ENCODE measurements at regions not wholly inside any gene's neighbourhood (a gene's known extent, or its start where the extent isn't known, plus 50 kb on each side); places are given as distances from the start of the nearest gene placed in this dataset.

DNA sequence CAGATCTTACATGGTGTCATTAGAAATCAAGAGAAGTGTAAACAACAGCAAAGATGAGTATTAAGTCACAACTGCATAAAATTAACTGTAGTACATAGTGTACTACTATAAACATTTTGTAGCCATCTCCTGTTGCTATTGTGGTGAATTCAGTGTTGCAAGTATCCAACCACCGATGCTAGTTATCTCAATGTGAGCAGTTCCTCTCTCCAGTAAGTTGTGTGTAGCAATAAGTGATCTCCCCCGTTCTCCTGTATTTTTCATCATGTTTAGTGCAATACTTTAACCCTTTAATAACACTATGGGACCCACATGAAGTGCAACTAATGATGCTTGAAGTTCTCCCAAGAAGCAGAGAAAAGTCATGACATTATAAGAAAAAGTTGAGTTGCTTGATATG is 264.7 kb upstream of the KCNH8 start:
- DNase-seq (ENCODE audit: low spot score): no peak

DNA sequence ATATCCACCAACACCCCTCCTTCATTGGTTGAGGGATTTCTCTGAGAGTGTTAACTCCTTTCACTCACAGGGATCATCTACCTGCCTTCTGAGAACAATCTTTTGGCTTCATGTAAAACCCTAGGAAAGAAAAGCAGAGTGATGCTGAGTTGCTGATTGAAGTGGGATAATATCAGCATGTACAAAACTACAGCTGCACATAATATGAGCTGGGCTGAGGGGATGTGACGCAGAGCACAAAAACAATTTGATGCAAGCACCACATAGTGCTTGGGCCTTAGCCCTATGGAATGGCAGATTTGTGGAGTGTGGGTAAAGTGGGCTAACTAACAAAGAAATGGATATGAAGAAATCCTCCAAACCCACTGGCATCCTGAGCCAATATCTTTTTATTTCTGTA is 267.6 kb upstream of the KCNH8 start:
- no peak for DNase-seq (ENCODE audit: low spot score)

DNA sequence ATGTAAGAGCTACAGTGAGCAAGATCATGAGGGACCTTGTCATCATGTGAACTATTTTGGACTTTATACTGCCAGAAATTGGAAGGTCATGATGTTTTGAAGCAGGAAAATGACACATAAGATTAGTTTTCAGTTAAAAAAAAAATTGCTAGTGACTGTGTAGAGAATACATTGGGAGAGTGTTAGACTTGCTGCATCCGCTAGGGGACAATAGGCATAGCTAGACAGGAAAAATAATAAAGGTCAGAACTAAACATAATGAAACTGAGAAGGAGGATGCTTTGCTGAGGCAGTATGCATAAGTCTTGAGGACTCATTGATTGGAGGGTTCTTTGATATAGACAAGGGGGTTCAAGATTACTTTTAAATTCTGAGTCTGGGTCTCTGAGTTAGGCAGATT is 275.8 kb upstream of the KCNH8 start:
- DNase-seq (ENCODE audit: low spot score): no peak

DNA sequence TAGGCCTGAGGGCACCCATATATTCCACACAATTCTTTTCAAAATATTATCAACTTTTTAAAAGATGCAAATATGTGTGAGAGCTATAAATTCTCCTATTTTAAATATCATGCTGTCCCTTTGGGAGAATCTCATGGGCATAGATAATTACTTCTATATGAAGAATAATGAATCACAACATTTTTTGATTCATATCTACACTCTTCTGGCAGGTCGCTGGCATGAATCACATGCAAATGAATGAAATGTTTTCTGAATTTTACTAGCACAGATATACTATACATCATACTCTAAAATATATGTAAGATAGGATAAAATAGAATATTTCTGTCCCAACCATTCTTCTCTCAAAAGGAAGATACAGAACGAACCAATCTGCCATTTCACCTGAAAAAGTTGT is 277.7 kb upstream of the KCNH8 start:
- DNase-seq (ENCODE audit: low spot score): no peak

DNA sequence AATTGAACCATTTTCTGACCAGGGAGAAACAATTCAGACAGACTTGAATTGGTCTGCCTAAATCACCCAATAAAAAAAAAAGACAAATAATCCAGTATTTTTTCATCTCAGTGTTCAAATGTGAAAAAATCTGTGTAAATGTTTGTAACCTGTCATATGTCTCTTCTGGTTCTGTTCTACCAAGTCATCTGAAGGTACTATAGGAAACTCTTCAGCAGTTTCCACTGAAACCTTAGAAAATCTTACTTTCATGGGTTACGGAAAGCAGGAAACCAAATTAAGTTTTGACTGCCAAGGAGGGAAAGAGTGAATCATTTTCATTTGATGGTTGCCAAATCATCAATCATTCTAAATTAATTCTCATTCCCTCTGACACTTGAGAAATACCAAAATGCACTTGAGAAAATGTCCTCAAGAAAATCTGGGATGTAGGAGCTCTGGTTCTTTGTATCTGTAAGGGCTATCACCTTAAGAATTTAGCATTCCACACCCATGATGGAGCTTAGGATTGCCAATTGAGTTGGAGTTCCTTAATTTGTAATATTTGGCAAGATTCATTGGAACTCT is 278.2 kb upstream of the KCNH8 start:
- DNase-seq (ENCODE audit: low spot score): no peak

DNA sequence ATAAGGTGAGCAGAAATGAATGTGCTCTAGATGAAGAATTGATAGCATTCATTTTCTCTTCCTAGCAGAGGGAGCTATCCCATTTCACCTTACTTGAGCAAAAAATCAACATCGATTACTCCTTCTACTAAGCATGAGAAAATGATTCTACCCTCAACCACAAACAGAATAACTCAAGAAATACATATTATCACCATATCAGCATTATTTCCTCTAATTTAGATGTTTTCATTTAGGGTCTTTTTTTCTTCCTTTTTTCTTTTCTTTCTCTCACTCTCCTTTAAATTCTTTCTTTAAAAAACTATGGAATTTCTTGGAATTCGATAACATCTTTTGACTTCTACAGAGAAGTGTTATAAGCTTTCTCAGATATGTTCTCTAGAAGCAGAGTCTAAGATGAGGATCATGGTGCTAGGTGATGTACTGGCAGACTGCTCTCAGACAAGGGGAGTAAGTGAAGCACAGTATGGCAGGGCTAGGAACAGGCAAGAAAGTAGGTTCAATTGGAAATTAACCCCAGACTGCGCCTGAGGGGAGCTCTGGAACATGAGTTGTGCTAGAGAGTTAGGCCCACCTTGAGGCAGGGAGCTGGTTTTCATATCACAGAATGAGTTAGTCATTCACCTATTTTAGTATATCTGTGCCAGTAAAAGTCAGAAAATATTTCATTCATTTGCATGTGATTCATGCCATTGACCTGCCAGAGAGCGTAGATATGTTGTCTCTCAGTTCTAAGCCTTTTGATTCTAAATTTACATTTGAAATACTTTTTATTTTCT is 279.2 kb upstream of the KCNH8 start:
- DNase-seq (ENCODE audit: low spot score): no peak

DNA sequence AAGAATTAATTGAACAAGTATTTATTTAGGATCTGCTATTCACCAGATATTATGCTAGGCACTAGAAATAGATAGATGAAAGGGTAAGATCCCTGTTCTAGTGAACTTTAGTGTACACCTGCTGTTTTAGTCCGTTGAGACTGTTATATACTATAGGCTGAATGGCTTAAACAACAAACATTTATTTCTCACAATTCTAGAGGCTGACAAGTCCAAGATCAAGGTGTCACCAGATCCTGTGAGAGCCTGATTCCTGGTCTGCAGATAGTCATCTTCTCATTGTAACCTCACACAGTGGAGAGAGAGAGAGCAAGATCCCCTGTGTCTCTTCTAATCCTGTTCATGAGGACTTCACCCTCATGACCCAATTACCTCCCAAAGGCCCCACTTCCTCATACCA is 281.4 kb upstream of the KCNH8 start:
- DNase-seq (ENCODE audit: low spot score): no peak

DNA sequence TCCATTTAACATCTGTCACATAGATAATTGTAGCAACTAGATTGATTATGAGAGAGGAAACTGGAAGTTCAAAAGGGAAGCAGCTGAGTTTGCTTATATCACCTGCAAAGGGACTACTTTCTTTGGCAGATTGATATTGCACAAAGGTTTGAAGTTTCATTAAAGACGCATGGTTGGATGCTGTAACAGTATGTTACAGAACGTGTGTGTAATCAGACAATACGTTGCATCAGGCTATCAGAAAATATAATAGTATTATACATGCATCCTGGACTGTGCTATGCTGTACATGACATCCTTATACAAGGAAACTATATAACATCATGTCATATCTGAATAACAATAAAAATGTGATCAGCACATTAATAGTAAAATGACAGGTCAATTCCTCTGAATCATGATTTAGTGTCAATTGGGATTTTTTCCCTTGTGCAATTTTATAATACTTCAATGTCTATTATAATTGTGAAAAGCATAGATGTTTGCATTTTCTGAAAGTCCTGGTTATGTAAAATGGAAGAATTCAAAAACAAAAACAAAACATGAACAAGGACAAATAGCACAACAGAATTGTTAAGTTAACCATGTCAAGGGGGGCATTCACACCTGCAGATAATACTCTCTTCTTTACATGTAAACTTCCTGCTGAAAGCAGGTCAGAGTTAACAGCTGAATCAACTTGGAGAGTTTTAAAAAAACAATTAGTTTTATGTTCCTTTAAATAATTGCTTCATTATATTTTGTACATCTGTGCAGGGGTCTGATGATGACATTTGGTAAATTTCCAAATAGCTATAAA is 283.2 kb upstream of the KCNH8 start:
- no peak for DNase-seq (ENCODE audit: low spot score)

DNA sequence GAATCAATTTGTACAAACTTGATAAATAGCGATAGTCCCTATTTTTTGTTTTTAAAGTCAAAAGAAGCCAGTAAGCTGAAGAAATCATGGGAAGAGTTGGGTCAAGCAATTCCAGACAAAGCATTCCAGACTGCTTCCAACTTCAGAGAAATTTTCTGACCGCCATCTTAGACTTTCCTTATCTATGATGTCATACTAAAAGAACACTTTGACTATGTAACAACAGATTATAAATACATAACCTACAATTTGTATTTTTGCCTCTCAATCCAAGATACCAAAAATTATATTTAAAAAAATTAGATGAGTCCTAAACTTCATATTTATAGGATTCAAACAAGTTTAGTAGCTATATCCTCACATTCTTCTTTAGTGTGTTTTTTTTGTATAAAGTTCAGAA is 286.2 kb upstream of the KCNH8 start:
- DNase-seq (ENCODE audit: low spot score): no peak

DNA sequence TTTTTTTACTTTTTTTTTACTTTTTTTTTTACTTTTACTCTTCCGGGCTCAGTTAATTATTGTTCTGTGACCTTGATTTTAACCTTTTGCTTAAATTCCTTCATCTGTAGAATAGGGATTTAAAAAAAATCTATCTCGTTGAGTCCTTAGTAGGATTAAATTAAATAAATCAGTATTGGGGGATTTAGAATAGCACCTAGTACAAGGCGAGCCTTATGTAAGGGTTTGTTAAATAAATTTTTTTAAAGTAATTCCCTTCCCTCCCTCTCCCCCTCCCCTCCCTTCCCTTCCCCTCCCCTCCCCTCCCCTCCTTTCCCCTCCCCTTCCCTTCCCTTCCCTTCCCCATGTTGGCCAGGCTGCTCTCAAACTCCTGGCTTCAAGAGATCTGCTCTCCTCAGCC is 287.2 kb upstream of the KCNH8 start:
- no peak for DNase-seq (ENCODE audit: low spot score)

DNA sequence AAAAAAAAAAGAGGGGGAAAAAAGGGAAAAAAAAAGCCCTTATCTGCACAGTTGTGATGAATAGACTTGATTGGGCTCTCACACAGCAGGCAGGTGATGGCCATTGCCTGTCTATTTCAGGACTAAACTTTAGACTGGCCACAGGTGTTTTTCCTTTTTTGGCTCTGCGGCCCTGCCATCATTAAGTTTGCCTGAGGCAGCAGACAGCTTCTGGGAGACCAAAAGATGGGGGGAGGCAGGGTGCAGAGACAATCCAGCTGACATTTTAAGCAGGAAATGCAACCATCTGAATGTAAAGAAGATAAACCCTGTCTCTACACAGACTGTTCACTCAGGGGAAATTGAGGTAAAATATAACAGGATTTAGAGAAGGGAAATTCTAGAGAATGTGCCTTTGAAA is 295.0 kb upstream of the KCNH8 start:
- no peak for DNase-seq (ENCODE audit: low spot score)

DNA sequence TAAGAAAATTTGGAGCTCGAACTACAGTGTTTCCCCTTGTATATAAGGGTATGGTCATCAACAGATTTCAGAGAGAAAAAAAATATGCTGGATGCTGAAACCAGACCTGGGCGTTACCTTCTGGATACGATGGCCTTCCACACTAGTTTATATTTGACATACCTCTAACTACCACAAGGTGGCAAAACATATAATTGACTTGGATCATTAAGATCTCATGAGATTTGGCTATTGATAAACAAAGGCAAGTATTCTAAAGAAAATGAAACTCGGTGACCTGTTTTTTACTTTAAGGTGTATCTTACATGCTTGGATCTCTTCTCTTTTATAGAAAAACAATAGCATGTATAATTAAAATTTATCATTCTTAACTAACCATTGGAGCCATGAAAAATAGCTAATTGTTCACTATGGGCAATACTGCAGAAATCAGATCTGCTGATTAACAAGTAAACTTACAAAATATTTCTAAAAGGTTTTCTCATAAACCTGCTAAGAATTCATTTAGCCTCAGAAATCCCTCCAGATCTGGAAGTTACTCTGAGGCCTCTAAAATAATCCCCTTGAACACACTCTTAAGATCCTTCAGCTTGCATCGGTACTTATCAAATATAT is 300.6 kb upstream of the KCNH8 start:
- DNase-seq (ENCODE audit: low spot score): no peak

DNA sequence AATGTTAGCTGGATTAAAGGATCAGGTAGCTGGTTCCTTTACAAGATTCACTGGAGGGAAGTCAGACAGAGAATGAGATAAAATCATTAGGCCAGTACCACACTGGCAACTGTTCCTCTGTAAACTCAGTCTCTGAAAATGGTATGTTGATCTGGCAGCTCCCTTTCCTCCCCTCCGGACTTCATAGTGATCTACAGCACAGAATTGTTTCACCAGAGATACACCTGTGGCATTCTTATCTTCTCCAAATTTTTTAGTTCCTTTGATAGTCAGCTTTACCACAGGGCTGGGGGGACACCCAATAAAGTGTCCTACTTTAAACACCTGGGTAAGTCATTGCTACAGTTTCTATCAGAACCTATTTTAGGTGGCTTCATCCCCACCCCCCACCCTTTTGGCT is 304.3 kb upstream of the KCNH8 start:
- no peak for DNase-seq (ENCODE audit: low spot score)

DNA sequence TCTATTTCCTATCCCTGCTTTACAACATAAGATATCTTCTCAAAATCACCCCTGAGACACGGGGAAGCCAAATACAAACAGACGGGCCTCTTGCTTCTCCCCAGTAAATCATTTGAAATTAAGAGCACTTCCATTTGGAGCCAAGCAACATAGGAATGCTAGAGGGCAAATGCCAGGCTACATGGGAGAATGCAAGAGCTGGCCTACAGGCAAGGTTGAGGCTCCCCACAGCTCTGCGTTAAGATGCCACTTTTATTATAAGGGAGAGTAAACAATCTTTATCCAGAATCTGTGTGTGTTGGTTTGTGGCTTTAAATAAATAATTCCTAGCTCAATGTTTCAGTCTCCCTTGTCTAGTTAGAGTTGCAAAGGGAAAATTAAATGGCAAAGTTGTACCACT is 305.1 kb upstream of the KCNH8 start:
- no peak for DNase-seq (ENCODE audit: low spot score)

DNA sequence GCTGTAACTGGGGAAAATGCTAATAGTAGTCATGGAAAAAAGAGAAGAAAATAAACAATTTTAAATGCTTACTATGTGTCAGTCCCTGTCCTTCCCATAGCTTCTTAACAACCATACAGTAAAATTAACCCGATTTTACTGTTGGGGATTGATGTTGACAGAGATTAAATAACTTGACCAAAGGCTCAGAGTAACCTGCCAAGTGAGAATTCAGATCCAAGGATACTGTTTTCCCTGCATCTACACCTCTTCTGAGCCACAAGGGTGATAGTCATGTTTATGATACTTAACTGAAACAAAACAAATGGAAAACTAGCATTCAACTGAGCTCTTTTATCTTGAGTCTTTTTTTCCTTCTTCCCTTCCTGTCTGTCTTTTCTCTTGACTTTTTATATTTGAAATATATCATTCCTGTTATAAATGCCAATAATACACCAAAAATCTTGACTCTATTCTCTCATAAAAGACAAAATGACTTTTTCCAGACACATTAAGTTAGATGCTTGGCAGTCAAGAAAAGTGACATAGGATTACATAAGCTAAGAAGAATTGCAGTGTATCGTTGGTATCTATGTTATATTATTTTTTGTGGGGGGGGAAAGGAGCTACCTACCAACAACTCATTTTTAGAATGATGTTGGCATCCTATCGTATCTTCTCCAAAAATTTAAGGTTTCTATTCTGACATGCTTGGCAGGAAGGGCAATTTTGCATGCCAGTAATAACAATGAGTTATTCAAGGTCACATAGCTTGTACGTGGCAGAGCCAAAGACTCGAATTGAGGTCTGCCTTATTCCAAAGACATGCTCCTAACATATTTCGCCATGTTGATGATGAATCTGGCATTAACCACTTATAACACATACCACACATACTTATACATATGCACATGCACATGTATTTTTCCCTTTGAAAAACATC is 306.6 kb upstream of the KCNH8 start:
- DNase-seq (ENCODE audit: low spot score): no peak

DNA sequence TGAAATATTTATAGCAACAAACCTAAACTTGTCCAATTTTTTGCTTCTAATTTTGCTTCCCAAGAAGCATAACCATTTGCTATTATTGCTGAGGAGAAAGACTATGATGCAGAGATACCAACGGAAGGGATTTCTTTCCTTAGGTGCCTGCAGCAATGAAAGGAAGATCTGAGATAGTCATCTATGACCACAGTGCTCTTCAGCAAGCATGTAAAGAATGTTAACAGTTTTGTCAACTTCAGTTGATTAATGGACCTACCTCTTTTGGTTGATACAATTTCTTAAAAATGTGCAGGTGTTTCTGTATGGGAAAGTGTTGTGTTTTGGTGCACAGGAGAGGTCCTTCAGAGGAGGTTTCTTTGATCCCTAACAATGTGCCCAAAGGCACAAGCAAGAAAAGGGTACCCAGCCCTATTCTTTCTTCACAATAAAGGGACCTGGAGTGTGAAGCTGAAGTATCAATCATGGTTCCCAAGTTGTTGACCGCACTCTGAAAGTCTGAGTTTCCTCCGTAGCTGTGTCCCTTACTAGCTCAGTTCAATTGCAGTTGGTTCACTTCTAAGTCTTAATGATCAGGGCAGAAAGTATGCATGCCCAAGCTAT is 307.7 kb upstream of the KCNH8 start:
- no peak for DNase-seq (ENCODE audit: low spot score)

DNA sequence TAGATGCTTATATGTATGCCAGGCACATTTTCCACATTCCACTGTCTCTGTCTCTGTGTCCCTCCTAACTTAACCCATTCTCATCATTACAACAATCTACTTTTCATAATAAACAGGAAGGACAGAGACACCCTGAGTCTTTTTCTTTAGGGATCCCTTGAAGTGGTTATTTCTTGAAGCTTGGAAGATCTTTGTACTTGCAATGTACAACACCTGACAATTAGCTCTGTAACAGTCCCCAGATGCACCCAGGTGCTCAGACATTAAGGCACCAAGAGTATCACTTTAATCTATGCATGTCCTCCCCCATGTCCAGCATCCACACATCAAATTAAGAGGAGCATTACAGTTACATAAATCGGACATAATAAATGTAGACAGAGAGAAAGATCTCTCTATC is 309.6 kb upstream of the KCNH8 start:
- DNase-seq (ENCODE audit: low spot score): no peak

DNA sequence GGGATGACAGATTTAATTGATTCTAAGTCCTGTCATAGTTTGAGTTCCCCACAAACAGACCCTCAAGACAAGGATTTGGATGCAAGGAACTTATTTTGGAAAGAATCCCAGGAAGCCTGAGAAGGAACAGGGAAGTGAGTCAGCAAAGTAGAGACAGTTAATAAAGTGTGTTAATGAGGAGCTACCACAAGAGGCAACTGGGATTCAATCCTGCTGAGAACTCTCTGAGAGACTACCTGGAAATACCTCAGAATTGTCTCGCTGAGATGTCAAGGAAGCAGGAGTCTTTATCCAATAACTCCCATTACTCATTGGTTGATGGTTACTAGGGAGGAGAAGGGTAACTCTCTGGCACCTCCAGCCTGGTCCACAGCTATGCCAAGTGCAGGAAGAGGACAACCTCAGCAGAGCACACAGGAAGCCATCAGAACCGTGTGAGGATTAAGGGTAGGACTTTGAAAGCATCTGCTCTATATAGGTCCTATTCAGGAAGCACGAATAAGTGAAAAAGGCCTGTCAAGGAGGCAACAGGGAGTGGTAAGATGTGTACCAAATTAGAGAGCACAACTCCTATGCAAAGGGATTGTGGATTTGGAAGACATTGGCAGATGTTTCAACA is 311.1 kb upstream of the KCNH8 start:
- DNase-seq (ENCODE audit: low spot score): no peak

DNA sequence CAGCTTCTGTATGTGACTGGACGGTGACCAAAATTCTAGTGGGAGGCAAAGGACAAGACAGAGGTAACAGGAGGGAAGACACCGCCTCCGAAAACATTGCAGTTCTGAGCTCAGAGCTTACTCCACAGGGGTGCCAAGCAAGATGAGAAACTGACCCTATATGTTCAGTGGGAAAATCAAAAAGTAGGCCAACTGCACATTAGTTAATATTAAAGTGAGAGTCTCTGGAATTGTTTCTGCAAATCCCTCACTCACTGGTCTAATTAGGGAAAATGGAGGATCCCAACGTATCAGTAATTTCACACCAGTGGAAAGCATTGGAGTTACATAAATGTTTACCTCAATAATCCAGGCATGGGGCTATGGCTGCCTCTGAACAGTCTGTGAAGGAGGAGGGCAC is 313.3 kb upstream of the KCNH8 start:
- DNase-seq (ENCODE audit: low spot score): no peak

DNA sequence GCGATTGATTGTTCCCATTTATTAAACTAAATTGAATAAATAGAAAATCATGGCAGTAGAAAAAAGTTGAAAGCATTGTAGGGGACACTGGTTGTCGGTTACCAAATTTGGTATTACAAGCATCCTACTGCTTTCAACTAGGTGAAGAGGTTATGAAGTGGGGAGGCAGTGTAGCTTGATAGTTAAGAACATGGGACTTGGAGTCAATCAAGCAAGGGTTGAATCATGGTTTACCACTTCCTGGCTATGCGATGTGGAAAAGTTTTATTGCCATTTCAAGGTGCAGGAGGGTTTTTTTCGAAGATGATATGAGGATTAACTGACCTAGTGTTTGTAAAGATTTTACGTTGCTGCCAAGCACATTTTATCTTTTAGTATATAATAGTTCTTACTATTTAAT is 318.2 kb upstream of the KCNH8 start:
- DNase-seq (ENCODE audit: low spot score): no peak

DNA sequence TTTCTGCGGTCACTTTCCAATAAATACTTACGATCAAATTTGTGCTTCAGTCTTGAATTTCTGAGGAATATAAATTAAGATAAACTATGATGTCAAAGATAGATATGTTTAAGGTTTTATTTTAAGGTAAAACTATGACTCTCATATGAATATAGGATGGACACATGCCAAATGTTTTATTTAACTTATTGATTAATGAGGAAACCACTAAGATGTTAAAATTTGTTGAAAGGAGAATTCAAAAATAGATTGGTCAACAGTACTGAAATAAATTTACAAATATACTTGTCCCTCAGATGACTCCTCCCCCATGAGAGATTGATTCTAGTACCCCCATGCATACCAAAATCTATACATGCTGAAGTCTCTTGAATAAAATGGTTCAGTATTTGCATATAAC is 319.7 kb upstream of the KCNH8 start:
- DNase-seq (ENCODE audit: low spot score): no peak
